ENCODE measurements at regions not wholly inside any gene's neighbourhood (a gene's known extent, or its start where the extent isn't known, plus 50 kb on each side); places are given as distances from the start of the nearest gene placed in this dataset.

DNA sequence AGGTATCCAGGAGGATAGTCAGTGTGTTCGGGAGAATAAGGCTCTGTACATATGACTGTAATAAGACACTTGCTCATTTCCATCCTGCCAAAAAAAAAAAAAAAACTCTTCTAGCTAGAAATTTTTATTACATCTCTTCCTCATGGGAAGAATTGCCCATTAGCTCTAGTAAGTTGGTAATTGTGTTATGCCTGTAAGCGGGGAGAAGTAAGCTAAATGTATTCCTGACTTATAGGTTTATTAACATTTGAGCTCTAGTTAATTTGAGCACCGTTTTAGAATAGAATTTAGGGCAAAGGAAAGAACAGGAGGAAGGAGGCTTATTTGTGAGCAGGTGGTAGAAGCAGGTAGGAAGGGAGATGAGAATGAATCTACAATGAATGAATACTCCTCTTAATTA, 1210.6 kb downstream of the SORCS1 start:
- no peak for TF ChIP-seq CTCF (IDR thresholded peaks at IDR 0.05; ENCODE audit: poor library complexity)
- TF ChIP-seq EZH2 (IDR thresholded peaks at IDR 0.05; ENCODE audit: borderline replicate concordance), result no peak
